Coronary artery (tissue), 2 donors: ENCODE measurements at regions not wholly inside any gene's neighbourhood (a gene's known extent, or its start where the extent isn't known, plus 50 kb on each side); places are given as distances from the start of the nearest gene placed in this dataset.

Experiments
- DNase-seq: peaks from one replicate; pipeline ENCODE4 v3.0.0-alpha.2; 2017; ENCODE audit warnings: low spot score
- H3K27ac ChIP-seq, 2 donors: fragments of 200-600 bp; sonication (generic); one replicate each; pipeline ENCODE4 v1.5.1; 2016 to 2019
- H3K4me3 ChIP-seq: fragments of 200-600 bp; sonication (generic); 2 replicates; pipeline ENCODE4 v1.5.1; 2016; ENCODE audit warnings: mild to moderate bottlenecking, moderate library complexity
- CTCF ChIP-seq: fragments of 200-600 bp; sonication (generic); IDR thresholded peaks from one replicate; pipeline ENCODE4 v1.5.1; 2019; ENCODE audit warnings: antibody characterized with exemption

DNA sequence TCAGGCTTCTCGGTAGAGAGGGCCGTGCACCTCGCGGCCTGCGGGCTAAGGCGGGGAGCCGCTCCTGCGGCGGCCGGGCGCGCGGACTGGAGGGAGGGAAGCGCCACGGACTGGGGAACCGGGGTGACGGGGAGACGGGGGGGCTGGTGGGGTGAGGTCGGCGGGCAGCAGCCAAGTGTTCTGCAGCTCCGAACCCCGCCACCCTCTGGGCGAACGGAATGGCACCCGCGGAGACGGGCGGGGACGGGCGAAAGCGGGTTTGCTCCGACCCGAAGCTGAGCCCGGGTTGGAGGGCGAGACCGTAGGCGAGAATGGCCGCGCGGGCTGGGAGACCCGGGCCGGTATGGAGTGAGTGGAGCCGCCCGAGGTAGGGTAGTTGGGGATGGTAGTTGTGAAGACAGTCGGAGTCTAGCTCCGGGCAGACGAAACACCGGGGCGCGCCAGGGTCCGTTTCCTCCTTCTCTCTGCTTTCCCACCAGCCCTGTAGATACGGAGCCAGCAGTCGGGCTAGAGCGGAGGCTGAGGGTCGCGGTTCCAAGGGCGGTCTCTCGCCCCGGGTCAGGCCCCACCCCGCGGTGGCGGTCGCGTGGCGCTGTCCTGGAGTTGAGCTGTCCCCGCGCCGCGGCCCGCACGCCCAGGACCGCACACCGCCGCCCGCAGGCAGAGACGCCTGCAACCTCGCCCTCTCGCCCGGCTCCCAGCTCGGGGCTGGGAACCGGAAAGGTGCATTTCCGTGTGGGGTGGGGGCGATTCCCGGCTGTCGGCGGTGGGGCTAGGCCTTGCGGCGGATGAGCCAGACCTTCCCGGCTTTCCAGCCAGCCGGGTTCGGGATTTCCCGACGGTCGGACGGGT lies 160.3 kb upstream of the SIX2 start:
- Histone ChIP-seq H3K4me3 (peak overlapping the region; percentile 80), H3K27ac (peak overlapping the region in 1 of 2 donors; percentile 15)
- DNase-seq: no peak
- no peak for TF ChIP-seq CTCF

GRCh38 chr2:45168711-45169338 lies 159.6 kb upstream of the SIX2 start:
- peak overlapping the region in 1 of 2 donors; percentile 15 for H3K27ac ChIP-seq
- DNase-seq: no peak

DNA sequence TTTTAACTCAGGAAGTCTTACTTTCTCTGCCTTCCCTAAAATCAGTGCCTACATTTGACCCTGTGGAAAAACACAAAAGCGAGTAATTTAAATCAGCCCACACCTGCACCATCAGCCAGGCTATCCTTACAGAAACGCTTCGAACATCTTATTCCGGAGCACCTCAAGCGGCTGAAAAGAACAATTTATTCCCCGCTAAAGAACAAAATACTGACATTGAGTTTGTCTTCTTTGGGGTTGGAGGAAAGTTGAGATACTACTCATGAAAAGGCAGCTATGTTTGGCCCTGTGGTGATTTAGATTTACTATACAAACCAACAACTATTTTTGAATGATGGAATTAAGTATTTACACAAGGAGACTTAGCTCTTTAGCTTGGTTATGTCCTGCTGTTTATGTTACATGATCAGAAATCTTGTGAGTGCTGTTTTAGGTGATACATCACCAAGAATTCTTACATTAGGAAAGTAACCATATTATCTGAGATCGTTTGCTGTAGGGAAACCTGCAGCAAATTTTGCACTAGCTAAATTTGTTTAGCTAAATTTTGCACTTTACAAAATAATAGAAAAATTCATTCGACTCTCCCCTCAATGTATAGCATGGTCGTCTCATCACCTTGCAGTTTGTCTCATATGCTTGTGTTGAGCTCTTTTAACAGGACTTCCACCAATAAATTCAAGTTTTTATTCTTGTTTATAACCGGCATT lies 158.8 kb upstream of the SIX2 start:
- DNase-seq: no peak
- TF ChIP-seq CTCF: no peak
- no peak overlapping the region for H3K27ac ChIP-seq
- H3K4me3 ChIP-seq: peak overlapping the region; percentile 80

More at GRCh38 chr2:45168711-45169338, 159.6 kb upstream of the SIX2 start:
- TF ChIP-seq CTCF: no peak
- H3K4me3 ChIP-seq: peak overlapping the region; percentile 80

- TF ChIP-seq CTCF: no peak
- H3K27ac ChIP-seq: no peak overlapping the region
- DNase-seq: no peak
- H3K4me3 ChIP-seq: no peak overlapping the region
These were observed 157.1 kb upstream of the SIX2 start for GRCh38 chr2:45166229-45166890.

DNA sequence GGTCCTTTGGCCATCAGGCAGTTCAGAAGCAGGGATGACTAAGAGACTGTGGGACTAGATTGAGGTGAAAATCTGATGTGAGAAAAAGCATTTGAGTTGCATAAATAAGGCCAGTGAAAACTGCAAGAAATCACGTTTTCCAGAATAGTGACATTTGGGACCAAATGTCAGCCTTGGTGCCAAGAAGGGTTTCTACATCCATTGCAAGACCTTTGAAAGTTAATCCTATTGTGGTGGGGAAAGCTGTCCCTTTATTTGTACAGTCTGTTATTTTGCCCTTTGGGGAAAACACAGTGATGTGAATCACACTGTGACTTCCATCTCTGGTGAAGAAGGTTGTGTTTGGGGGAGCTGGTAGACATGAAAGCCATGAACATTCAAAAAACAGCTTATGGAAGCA lies 153.5 kb upstream of the SIX2 start:
- DNase-seq: no peak
- TF ChIP-seq CTCF: no peak
- Histone ChIP-seq H3K4me3 (no peak overlapping the region), H3K27ac (no peak overlapping the region)

DNA sequence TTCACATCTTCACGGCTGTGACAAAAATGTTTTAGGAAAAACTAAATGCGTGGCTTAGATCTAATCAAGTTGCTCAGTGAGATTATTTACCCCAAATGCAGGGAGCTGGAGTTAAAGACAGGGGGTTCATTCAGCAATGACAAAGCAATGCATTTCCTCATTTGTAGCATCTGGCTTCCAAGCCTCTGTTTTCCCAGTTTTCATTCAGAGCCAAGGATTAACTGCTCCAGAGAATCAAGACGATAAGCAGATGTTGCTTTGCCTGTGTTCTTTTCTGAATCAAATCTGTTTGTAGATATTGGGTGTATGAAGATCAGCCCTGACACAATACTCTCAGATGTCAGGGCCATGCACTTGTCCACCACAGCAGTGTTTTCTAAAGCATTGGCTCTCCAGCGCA lies 147.4 kb upstream of the SIX2 start:
- DNase-seq: no peak
- Histone ChIP-seq H3K27ac (no peak overlapping the region), H3K4me3 (no peak overlapping the region)
- TF ChIP-seq CTCF: no peak
